GM06990 (cell line): ENCODE measurements at regions not wholly inside any gene's neighbourhood (a gene's known extent, or its start where the extent isn't known, plus 50 kb on each side); places are given as distances from the start of the nearest gene placed in this dataset.

Source experiments
- DNase-seq: peaks from one replicate; pipeline ENCODE4 v3.0.0-alpha.2; 2011; ENCODE audit not compliant: insufficient read length; ENCODE audit errors: extremely low read depth
- H3K27me3 ChIP-seq: replicated peaks from 2 replicates; pipeline ENCODE4 v1.6.0; 2011; ENCODE audit warnings: low read length; ENCODE audit not compliant: control insufficient read depth, insufficient read depth
- H3K36me3 ChIP-seq: 2 replicates; pipeline ENCODE4 v1.5.1; 2011; ENCODE audit warnings: low read length; ENCODE audit not compliant: control insufficient read depth, insufficient read depth
- H3K4me3 ChIP-seq: replicated peaks from 2 replicates; pipeline ENCODE4 v1.5.1; 2011; ENCODE audit warnings: low read depth, mild to moderate bottlenecking, control low read depth, low read length
- TF ChIP-seq, protein P1 (sequence below): IDR thresholded peaks from 2 replicates; pipeline ENCODE4 v1.5.1; 2011; ENCODE audit warnings: low read length, control low read depth, mild to moderate bottlenecking, inconsistent platforms; ENCODE audit not compliant: insufficient read depth, poor library complexity, severe bottlenecking

GRCh38 chr6:156283091-156283490, 494.1 kb upstream of the ARID1B start:
- Histone ChIP-seq H3K36me3 (no peaks in the 10 kb centered on the region), H3K27me3 (no peaks in the 10 kb centered on the region), H3K4me3 (no peak overlapping the region)
- TF ChIP-seq, protein P1, sequence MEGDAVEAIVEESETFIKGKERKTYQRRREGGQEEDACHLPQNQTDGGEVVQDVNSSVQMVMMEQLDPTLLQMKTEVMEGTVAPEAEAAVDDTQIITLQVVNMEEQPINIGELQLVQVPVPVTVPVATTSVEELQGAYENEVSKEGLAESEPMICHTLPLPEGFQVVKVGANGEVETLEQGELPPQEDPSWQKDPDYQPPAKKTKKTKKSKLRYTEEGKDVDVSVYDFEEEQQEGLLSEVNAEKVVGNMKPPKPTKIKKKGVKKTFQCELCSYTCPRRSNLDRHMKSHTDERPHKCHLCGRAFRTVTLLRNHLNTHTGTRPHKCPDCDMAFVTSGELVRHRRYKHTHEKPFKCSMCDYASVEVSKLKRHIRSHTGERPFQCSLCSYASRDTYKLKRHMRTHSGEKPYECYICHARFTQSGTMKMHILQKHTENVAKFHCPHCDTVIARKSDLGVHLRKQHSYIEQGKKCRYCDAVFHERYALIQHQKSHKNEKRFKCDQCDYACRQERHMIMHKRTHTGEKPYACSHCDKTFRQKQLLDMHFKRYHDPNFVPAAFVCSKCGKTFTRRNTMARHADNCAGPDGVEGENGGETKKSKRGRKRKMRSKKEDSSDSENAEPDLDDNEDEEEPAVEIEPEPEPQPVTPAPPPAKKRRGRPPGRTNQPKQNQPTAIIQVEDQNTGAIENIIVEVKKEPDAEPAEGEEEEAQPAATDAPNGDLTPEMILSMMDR = peak; percentile 3
- DNase-seq = no peak

DNA sequence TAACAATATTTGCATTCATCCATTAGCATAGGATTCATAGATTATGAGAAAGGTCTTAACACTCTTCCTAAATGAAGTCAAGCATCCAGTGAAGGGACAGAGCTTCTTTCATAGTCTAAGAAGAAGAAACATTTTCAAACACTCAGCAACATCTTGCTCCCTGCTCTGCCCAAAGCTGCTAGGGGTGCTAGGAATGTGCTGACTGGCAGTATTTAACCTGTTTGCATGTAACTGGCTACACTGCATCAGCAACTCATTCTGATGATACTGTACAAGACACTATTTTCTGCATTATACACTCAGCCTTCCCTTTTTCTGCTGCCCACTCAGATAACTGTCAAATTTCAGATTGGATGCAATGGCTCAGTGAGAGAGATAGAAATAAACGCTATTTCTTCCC, 495.1 kb upstream of the ARID1B start:
- TF ChIP-seq, protein P1 = no peak
- H3K36me3 ChIP-seq = no peaks in the 10 kb centered on the region
- no peak for DNase-seq
- H3K4me3 ChIP-seq = no peak overlapping the region
- no peaks in the 10 kb centered on the region for H3K27me3 ChIP-seq

GRCh38 chr6:156281266-156281665, 495.9 kb upstream of the ARID1B start:
- no peak for DNase-seq
- TF ChIP-seq, protein P1 = no peak
- no peaks in the 10 kb centered on the region for H3K36me3 ChIP-seq
- no peak overlapping the region for H3K4me3 ChIP-seq
- H3K27me3 ChIP-seq = no peaks in the 10 kb centered on the region

- H3K4me3 ChIP-seq = no peak overlapping the region
- TF ChIP-seq, protein P1 = no peak
- H3K36me3 ChIP-seq = no peaks in the 10 kb centered on the region
- no peaks in the 10 kb centered on the region; the same call in 1 of the 2 replicates for H3K27me3 ChIP-seq
- no peak for DNase-seq
These were observed 497.1 kb upstream of the ARID1B start for GRCh38 chr6:156280065-156280464.

DNA sequence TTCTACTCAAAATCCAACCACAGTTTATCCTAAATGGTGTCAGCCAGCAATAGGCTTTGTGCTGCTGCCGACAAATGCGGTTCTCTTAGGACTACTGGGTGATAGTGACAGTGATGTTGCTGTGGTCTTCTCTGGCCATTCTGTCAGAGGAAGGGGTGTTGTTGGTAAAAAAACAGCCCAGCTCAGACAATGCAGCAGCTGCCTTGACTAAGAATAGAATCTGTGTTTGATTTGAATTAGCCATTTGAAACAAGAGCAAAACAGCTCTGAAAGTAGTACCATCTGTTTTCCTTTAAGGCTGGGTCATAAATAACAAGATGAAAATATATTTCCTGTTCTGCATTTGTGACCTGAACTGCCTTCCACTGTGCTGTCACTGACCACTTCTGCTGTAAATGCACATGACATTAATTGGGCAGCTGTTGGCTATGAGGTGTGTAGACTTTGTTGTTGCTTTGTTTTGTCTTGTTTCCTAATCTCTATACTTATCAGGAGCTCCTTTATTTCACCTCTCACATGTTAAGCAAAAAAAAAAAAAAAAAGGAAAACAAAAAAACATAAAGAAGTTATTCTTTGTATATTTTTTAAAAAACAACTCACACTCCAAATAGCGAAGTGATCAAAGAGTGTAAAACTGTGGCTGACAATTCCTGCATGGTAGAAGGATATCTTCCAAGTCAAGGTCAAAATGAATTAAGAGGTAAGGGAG, 497.8 kb upstream of the ARID1B start:
- TF ChIP-seq, protein P1 = no peak
- peak; percentile 43 for DNase-seq
- no peak overlapping the region for H3K4me3 ChIP-seq
- no peaks in the 10 kb centered on the region; the same call in 1 of the 2 replicates for H3K27me3 ChIP-seq
- no peaks in the 10 kb centered on the region for H3K36me3 ChIP-seq
